ENCODE measurements at regions not wholly inside any gene's neighbourhood (a gene's known extent, or its start where the extent isn't known, plus 50 kb on each side); places are given as distances from the start of the nearest gene placed in this dataset.

DNA sequence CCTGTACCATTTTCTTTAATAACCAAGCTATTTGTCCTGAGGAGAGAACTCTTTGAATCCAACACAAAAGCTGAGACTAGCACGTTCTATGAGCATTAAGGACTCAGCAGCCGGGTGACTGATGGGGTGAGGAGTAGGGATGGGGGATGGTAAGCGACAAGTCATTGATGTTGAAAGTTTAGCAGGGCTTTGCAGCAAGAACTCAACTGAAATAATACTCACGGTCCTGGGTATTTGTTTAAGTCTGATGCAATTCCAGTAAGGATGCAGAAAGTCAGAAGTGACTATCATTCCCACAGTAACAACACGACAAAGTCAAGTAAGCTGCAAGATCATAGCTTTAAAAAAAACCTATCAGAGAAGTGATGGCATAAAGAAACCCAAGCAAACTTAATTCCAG, 131.1 kb downstream of the ACTL7B start:
- TF ChIP-seq, protein P1, sequence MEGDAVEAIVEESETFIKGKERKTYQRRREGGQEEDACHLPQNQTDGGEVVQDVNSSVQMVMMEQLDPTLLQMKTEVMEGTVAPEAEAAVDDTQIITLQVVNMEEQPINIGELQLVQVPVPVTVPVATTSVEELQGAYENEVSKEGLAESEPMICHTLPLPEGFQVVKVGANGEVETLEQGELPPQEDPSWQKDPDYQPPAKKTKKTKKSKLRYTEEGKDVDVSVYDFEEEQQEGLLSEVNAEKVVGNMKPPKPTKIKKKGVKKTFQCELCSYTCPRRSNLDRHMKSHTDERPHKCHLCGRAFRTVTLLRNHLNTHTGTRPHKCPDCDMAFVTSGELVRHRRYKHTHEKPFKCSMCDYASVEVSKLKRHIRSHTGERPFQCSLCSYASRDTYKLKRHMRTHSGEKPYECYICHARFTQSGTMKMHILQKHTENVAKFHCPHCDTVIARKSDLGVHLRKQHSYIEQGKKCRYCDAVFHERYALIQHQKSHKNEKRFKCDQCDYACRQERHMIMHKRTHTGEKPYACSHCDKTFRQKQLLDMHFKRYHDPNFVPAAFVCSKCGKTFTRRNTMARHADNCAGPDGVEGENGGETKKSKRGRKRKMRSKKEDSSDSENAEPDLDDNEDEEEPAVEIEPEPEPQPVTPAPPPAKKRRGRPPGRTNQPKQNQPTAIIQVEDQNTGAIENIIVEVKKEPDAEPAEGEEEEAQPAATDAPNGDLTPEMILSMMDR (IDR thresholded peaks at IDR 0.05; ENCODE audit: low read depth, low read length, missing input control) = no peak
- TF ChIP-seq, protein P2, sequence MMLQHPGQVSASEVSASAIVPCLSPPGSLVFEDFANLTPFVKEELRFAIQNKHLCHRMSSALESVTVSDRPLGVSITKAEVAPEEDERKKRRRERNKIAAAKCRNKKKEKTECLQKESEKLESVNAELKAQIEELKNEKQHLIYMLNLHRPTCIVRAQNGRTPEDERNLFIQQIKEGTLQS (IDR thresholded peaks at IDR 0.05) = no peak
- TF ChIP-seq RAD21 (IDR thresholded peaks at IDR 0.05) (no peak), RXRA (IDR thresholded peaks at IDR 0.05) (no peak), EGR1 (IDR thresholded peaks at IDR 0.05; ENCODE audit: low read depth in 2 of 2) (no peak), TAF1 (conservative IDR thresholded peaks at IDR 0.05) (no peak), GABPA (IDR thresholded peaks at IDR 0.05 in 1 of 2, conservative IDR thresholded peaks at IDR 0.05 in 1 of 2) (no peak), JUND (IDR thresholded peaks at IDR 0.05) (no peak), FOXA1 (IDR thresholded peaks at IDR 0.05) (no peak)
- TF ChIP-seq, protein P3, sequence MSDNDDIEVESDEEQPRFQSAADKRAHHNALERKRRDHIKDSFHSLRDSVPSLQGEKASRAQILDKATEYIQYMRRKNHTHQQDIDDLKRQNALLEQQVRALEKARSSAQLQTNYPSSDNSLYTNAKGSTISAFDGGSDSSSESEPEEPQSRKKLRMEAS (IDR thresholded peaks at IDR 0.05) = no peak
- TF ChIP-seq, protein P4, sequence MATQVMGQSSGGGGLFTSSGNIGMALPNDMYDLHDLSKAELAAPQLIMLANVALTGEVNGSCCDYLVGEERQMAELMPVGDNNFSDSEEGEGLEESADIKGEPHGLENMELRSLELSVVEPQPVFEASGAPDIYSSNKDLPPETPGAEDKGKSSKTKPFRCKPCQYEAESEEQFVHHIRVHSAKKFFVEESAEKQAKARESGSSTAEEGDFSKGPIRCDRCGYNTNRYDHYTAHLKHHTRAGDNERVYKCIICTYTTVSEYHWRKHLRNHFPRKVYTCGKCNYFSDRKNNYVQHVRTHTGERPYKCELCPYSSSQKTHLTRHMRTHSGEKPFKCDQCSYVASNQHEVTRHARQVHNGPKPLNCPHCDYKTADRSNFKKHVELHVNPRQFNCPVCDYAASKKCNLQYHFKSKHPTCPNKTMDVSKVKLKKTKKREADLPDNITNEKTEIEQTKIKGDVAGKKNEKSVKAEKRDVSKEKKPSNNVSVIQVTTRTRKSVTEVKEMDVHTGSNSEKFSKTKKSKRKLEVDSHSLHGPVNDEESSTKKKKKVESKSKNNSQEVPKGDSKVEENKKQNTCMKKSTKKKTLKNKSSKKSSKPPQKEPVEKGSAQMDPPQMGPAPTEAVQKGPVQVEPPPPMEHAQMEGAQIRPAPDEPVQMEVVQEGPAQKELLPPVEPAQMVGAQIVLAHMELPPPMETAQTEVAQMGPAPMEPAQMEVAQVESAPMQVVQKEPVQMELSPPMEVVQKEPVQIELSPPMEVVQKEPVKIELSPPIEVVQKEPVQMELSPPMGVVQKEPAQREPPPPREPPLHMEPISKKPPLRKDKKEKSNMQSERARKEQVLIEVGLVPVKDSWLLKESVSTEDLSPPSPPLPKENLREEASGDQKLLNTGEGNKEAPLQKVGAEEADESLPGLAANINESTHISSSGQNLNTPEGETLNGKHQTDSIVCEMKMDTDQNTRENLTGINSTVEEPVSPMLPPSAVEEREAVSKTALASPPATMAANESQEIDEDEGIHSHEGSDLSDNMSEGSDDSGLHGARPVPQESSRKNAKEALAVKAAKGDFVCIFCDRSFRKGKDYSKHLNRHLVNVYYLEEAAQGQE (IDR thresholded peaks at IDR 0.05) = no peak
- TF ChIP-seq, protein P5, sequence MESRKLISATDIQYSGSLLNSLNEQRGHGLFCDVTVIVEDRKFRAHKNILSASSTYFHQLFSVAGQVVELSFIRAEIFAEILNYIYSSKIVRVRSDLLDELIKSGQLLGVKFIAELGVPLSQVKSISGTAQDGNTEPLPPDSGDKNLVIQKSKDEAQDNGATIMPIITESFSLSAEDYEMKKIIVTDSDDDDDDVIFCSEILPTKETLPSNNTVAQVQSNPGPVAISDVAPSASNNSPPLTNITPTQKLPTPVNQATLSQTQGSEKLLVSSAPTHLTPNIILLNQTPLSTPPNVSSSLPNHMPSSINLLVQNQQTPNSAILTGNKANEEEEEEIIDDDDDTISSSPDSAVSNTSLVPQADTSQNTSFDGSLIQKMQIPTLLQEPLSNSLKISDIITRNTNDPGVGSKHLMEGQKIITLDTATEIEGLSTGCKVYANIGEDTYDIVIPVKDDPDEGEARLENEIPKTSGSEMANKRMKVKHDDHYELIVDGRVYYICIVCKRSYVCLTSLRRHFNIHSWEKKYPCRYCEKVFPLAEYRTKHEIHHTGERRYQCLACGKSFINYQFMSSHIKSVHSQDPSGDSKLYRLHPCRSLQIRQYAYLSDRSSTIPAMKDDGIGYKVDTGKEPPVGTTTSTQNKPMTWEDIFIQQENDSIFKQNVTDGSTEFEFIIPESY (IDR thresholded peaks at IDR 0.05) = no peak
